Left lung (tissue), 4 donors: ENCODE measurements at regions not wholly inside any gene's neighbourhood (a gene's known extent, or its start where the extent isn't known, plus 50 kb on each side); places are given as distances from the start of the nearest gene placed in this dataset.
"Not testable (repeated sequence)": the region's sequence is repeated elsewhere in the genome, so short reads cannot be mapped to it uniquely, and the experiment has no call there.

ENCODE experiments used
- ATAC-seq: fragments of 200-7000 bp; cut with Tn5 transposase; one replicate; pipeline ENCODE4 v1.9.1; 2020; ENCODE audit warnings: moderate library complexity
- DNase-seq, 4 donors: peaks; one replicate each; pipeline ENCODE4 v3.0.0-alpha.2; 2013 to 2020
- H3K27ac ChIP-seq, 2 donors: fragments of 200-600 bp; sonication (generic) in 1 of 2; one replicate each; pipeline versions ENCODE4 v1.5.0 to v1.8.0; 2020 to 2021
- H3K27me3 ChIP-seq, 2 donors: fragments of 200-600 bp; sonication (generic) in 1 of 2; one replicate each; pipeline versions ENCODE4 v1.5.0 to v1.8.0; 2020 to 2021
- H3K36me3 ChIP-seq, 2 donors: fragments of 200-600 bp; sonication (generic) in 1 of 2; one replicate each; pipeline versions ENCODE4 v1.5.0 to v1.8.0; 2020 to 2021
- H3K4me1 ChIP-seq, 2 donors: fragments of 200-600 bp; one replicate each; pipeline ENCODE4 v1.8.0; 2021
- H3K4me3 ChIP-seq, 2 donors: fragments of 200-600 bp; sonication (generic) in 1 of 2; one replicate each; pipeline versions ENCODE4 v1.5.0 to v1.8.0; 2020 to 2021; ENCODE audit warnings: mild to moderate bottlenecking in 1 of 2
- H3K9me3 ChIP-seq, 2 donors: fragments of 200-600 bp; sonication (generic) in 1 of 2; one replicate each; pipeline versions ENCODE4 v1.5.0 to v1.8.0; 2020 to 2021
- intact Hi-C, 2 donors: fragments of 100-400 bp; cut with DNase I; formaldehyde crosslinking; loops; one replicate each; pipeline versions ENCODE4 v1.11.2 to v1.14.2; 2022
- TF ChIP-seq, protein P1 (sequence below), 2 donors: fragments of 200-600 bp; sonication (generic) in 1 of 2; IDR thresholded peaks; one replicate each; pipeline versions ENCODE4 v1.5.0 to v1.8.0; 2021; ENCODE audit warnings: antibody characterized with exemption in 2 of 2
- donor health status: DM: no; HTN: yes; CAD: no.
- donor health status: DM: no; HTN: no; CAD: no.

DNA sequence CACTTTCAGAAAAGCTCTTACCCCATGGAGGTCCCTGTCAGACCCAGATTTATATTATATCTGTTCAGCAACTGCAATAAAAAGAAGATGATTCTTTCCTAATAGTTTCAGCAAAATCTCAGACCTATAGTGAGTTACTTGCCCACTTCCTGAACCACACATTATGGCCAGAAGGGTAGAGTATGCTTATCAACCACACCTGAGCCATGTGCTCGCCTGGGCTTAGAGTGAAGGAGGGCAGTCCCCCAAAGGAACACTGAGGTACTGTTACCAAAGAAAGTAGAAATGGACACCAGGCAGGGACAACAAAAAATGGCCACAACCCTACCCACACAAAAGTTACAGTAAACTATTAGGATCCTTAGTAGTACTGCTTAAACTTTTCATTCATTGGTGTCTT, 128.7 kb downstream of the ZNF608 start:
- Histone ChIP-seq H3K9me3 (no peaks in the 10 kb centered on the region), H3K4me1 (no peaks in the 10 kb centered on the region), H3K36me3 (no peaks in the 10 kb centered on the region), H3K4me3 (no peak overlapping the region), H3K27ac (no peak overlapping the region), H3K27me3 (no peaks in the 10 kb centered on the region)
- ATAC-seq (no peak), DNase-seq (no peak)
- TF ChIP-seq, protein P1, sequence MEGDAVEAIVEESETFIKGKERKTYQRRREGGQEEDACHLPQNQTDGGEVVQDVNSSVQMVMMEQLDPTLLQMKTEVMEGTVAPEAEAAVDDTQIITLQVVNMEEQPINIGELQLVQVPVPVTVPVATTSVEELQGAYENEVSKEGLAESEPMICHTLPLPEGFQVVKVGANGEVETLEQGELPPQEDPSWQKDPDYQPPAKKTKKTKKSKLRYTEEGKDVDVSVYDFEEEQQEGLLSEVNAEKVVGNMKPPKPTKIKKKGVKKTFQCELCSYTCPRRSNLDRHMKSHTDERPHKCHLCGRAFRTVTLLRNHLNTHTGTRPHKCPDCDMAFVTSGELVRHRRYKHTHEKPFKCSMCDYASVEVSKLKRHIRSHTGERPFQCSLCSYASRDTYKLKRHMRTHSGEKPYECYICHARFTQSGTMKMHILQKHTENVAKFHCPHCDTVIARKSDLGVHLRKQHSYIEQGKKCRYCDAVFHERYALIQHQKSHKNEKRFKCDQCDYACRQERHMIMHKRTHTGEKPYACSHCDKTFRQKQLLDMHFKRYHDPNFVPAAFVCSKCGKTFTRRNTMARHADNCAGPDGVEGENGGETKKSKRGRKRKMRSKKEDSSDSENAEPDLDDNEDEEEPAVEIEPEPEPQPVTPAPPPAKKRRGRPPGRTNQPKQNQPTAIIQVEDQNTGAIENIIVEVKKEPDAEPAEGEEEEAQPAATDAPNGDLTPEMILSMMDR (IDR thresholded peaks at IDR 0.05), result no peak
- intact Hi-C loops, result no loop called here

- ATAC-seq (no peak), DNase-seq (no peak)
- H3K4me1 ChIP-seq, result no peaks in the 10 kb centered on the region
- H3K36me3 ChIP-seq, result no peaks in the 10 kb centered on the region
- no peaks in the 10 kb centered on the region for H3K27me3 ChIP-seq
- no peak overlapping the region for H3K4me3 ChIP-seq
- no peak overlapping the region for H3K27ac ChIP-seq
- H3K9me3 ChIP-seq, result no peaks in the 10 kb centered on the region
- intact Hi-C loops, result no loop called here
- TF ChIP-seq, protein P1 (IDR thresholded peaks at IDR 0.05), result no peak
Observed at GRCh38 chr5:124614836-124615385, 131.5 kb downstream of the ZNF608 start.

DNA sequence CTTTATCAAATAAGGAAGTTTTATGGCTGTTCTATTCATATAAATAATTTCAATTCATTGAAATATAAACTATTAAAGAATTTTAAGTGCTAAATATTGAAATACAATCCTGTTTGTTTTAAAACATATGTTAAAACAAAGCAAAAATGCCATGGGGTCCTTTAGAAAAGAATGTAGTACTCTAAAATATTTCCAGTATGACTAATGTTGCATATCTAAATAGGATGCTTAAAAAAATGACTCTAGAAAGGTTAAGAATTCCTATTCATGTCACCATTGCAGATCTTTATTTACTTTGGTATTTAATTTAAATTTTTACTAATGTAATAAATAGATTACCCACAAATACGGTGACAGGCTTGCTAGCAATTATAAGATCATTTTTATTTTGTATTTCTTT, 132.3 kb downstream of the ZNF608 start:
- H3K27me3 ChIP-seq, result no peaks in the 10 kb centered on the region
- no peak overlapping the region for H3K27ac ChIP-seq
- intact Hi-C loops, result no loop called here
- TF ChIP-seq, protein P1 (IDR thresholded peaks at IDR 0.05), result no peak
- H3K9me3 ChIP-seq, result no peaks in the 10 kb centered on the region
- no peak for ATAC-seq
- H3K4me3 ChIP-seq, result no peak overlapping the region
- H3K4me1 ChIP-seq, result no peaks in the 10 kb centered on the region
- no peaks in the 10 kb centered on the region for H3K36me3 ChIP-seq
- DNase-seq, result no peak

- no peaks in the 10 kb centered on the region for H3K9me3 ChIP-seq
- no peaks in the 10 kb centered on the region for H3K36me3 ChIP-seq
- no peaks in the 10 kb centered on the region for H3K27me3 ChIP-seq
- no peaks in the 10 kb centered on the region for H3K4me1 ChIP-seq
- no peak overlapping the region for H3K4me3 ChIP-seq
- ATAC-seq (no peak), DNase-seq (no peak)
- intact Hi-C loops, result no loop called here
- no peak overlapping the region for H3K27ac ChIP-seq
- TF ChIP-seq, protein P1 (IDR thresholded peaks at IDR 0.05), result no peak
Observed at GRCh38 chr5:124613273-124613953, 133.0 kb downstream of the ZNF608 start.

DNA sequence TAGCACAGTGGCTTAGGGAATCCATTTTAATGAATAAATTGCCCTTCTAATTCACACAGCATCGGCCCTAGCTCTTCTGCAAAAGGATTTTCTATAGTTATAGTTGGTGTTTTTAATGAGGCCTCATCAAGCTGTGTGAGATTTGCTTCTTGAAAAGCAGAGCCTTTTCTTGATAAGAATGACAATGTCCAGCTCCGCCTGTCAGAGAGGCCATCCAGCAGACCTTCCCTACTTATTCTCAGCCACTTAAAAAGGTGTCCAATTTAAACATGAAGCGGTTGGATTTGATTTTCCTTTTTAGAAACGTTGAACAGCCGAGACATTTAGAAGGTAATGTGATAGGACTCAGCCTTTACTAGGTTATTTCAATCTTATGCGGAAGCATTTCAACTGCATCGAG, 134.4 kb downstream of the ZNF608 start:
- ATAC-seq (no peak), DNase-seq (no peak)
- Histone ChIP-seq H3K4me3 (no peak overlapping the region), H3K27ac (no peak overlapping the region), H3K9me3 (no peaks in the 10 kb centered on the region), H3K27me3 (no peaks in the 10 kb centered on the region), H3K36me3 (no peaks in the 10 kb centered on the region), H3K4me1 (no peaks in the 10 kb centered on the region)
- intact Hi-C loops, result no loop called here
- TF ChIP-seq, protein P1 (IDR thresholded peaks at IDR 0.05), result no peak

DNA sequence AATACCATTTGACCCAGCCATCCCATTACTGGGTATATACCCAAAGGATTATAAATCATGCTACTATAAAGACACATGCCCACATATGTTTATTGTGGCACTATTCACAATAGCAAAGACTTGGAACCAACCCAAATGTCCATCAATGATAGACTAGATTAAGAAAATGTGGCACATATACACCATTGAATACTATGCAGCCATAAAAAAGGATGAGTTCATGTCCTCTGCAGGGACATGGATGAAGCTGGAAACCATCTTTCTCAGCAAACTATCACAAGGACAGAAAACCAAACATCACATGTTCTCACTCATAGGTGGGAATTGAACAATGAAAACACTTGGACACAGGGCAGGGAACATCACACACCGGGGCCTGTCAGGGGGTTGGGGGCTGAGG, 135.2 kb downstream of the ZNF608 start:
- H3K27ac ChIP-seq, H3K27me3 ChIP-seq, DNase-seq, ATAC-seq, intact Hi-C loops, H3K4me1 ChIP-seq, H3K4me3 ChIP-seq, H3K9me3 ChIP-seq, H3K36me3 ChIP-seq: not testable (repeated sequence)

GRCh38 chr5:124609685-124610084, 136.8 kb downstream of the ZNF608 start:
- DNase-seq, H3K4me1 ChIP-seq, H3K36me3 ChIP-seq, H3K4me3 ChIP-seq, H3K9me3 ChIP-seq, intact Hi-C loops, H3K27me3 ChIP-seq, H3K27ac ChIP-seq, ATAC-seq: not testable (repeated sequence)
